T-helper 2 cell treated with Interferon-gamma antibody and Interleukin-4, amounts not matched to agents 5 μg/mL and 100 μg/mL, for 36 hours (primary cell): ENCODE measurements at regions not wholly inside any gene's neighbourhood (a gene's known extent, or its start where the extent isn't known, plus 50 kb on each side); places are given as distances from the start of the nearest gene placed in this dataset.

ENCODE experiments used
- DNase-seq: peaks from one replicate; pipeline ENCODE4 v3.0.0; 2021; ENCODE audit warnings: low spot score
- H3K27ac Mint-ChIP-seq: one replicate; pipeline ENCODE4 v1.8.0; 2021; ENCODE audit warnings: mild to moderate bottlenecking, mixed read lengths
- H3K27me3 Mint-ChIP-seq: one replicate; pipeline ENCODE4 v1.8.0; 2021; ENCODE audit warnings: low read depth, mixed read lengths
- H3K36me3 Mint-ChIP-seq: one replicate; pipeline ENCODE4 v1.8.0; 2021; ENCODE audit warnings: low read depth, mixed read lengths
- H3K4me1 Mint-ChIP-seq: one replicate; pipeline ENCODE4 v1.8.0; 2021; ENCODE audit warnings: low read depth, mixed read lengths
- H3K4me3 Mint-ChIP-seq: one replicate; pipeline ENCODE4 v1.8.0; 2022; ENCODE audit warnings: mild to moderate bottlenecking, moderate library complexity, mixed read lengths
- H3K9me3 Mint-ChIP-seq: one replicate; pipeline ENCODE4 v1.8.0; 2021; ENCODE audit warnings: mixed read lengths

GRCh38 chr5:68720884-68721610 lies 372.8 kb upstream of the SLC30A5 start:
- Mint-ChIP-seq H3K4me3 (no peak overlapping the region), H3K9me3 (peaks cover 10% of the 10 kb centered on the region), H3K36me3 (no peaks in the 10 kb centered on the region), H3K27me3 (peaks cover 4% of the 10 kb centered on the region), H3K4me1 (peaks cover 3% of the 10 kb centered on the region), H3K27ac (no peak overlapping the region)
- no peak for DNase-seq

- DNase-seq = no peak
- Mint-ChIP-seq H3K4me1 (peaks cover 7% of the 10 kb centered on the region), H3K27me3 (peaks cover 7% of the 10 kb centered on the region), H3K36me3 (no peaks in the 10 kb centered on the region), H3K9me3 (peaks cover 14% of the 10 kb centered on the region), H3K27ac (no peak overlapping the region), H3K4me3 (no peak overlapping the region)
Measured at GRCh38 chr5:68722357-68722756, 371.5 kb upstream of the SLC30A5 start.

- no peaks in the 10 kb centered on the region for H3K36me3 Mint-ChIP-seq
- H3K27me3 Mint-ChIP-seq = peaks cover 6% of the 10 kb centered on the region
- H3K9me3 Mint-ChIP-seq = peaks cover 14% of the 10 kb centered on the region
- no peak overlapping the region for H3K27ac Mint-ChIP-seq
- no peak for DNase-seq
- no peak overlapping the region for H3K4me3 Mint-ChIP-seq
- H3K4me1 Mint-ChIP-seq = peaks cover 7% of the 10 kb centered on the region
Measured at GRCh38 chr5:68725905-68726683, 367.7 kb upstream of the SLC30A5 start.

GRCh38 chr5:68727931-68728330 lies 365.9 kb upstream of the SLC30A5 start:
- Mint-ChIP-seq H3K4me1 (peaks cover 7% of the 10 kb centered on the region), H3K4me3 (no peak overlapping the region), H3K36me3 (no peaks in the 10 kb centered on the region), H3K27ac (no peak overlapping the region), H3K9me3 (peaks cover 9% of the 10 kb centered on the region), H3K27me3 (peaks cover 6% of the 10 kb centered on the region)
- no peak for DNase-seq

GRCh38 chr5:68729678-68730077 lies 364.1 kb upstream of the SLC30A5 start:
- no peak for DNase-seq
- H3K27ac Mint-ChIP-seq = no peak overlapping the region
- H3K27me3 Mint-ChIP-seq = peaks cover 5% of the 10 kb centered on the region
- H3K9me3 Mint-ChIP-seq = peaks cover 5% of the 10 kb centered on the region
- peaks cover 7% of the 10 kb centered on the region for H3K4me1 Mint-ChIP-seq
- H3K4me3 Mint-ChIP-seq = no peak overlapping the region
- H3K36me3 Mint-ChIP-seq = no peaks in the 10 kb centered on the region

- DNase-seq = no peak
- peaks cover 5% of the 10 kb centered on the region for H3K27me3 Mint-ChIP-seq
- H3K9me3 Mint-ChIP-seq = peaks cover 5% of the 10 kb centered on the region
- no peak overlapping the region for H3K27ac Mint-ChIP-seq
- peaks cover 7% of the 10 kb centered on the region for H3K4me1 Mint-ChIP-seq
- no peaks in the 10 kb centered on the region for H3K36me3 Mint-ChIP-seq
- no peak overlapping the region for H3K4me3 Mint-ChIP-seq
Measured at GRCh38 chr5:68730220-68730978, 363.4 kb upstream of the SLC30A5 start.

GRCh38 chr5:68730979-68731654 lies 362.7 kb upstream of the SLC30A5 start:
- no peaks in the 10 kb centered on the region for H3K36me3 Mint-ChIP-seq
- H3K4me1 Mint-ChIP-seq = peaks cover 3% of the 10 kb centered on the region
- H3K4me3 Mint-ChIP-seq = no peak overlapping the region
- H3K27me3 Mint-ChIP-seq = peaks cover 5% of the 10 kb centered on the region
- H3K27ac Mint-ChIP-seq = no peak overlapping the region
- peaks cover 4% of the 10 kb centered on the region for H3K9me3 Mint-ChIP-seq
- no peak for DNase-seq

GRCh38 chr5:68732251-68732650 lies 361.6 kb upstream of the SLC30A5 start:
- Mint-ChIP-seq H3K27ac (no peak overlapping the region), H3K27me3 (peaks cover 3% of the 10 kb centered on the region), H3K36me3 (no peaks in the 10 kb centered on the region), H3K4me1 (no peaks in the 10 kb centered on the region), H3K9me3 (no peaks in the 10 kb centered on the region), H3K4me3 (no peak overlapping the region)
- no peak for DNase-seq

- Mint-ChIP-seq H3K4me1 (peaks cover 4% of the 10 kb centered on the region), H3K36me3 (no peaks in the 10 kb centered on the region), H3K4me3 (no peak overlapping the region), H3K27me3 (no peaks in the 10 kb centered on the region), H3K9me3 (no peaks in the 10 kb centered on the region), H3K27ac (no peak overlapping the region)
- no peak for DNase-seq
Measured at GRCh38 chr5:68734781-68735180, 359.0 kb upstream of the SLC30A5 start.

GRCh38 chr5:68738236-68738635 lies 355.6 kb upstream of the SLC30A5 start:
- no peak overlapping the region for H3K4me3 Mint-ChIP-seq
- H3K4me1 Mint-ChIP-seq = peaks cover 9% of the 10 kb centered on the region
- no peak for DNase-seq
- peaks cover 2% of the 10 kb centered on the region for H3K27me3 Mint-ChIP-seq
- no peaks in the 10 kb centered on the region for H3K36me3 Mint-ChIP-seq
- no peak overlapping the region for H3K27ac Mint-ChIP-seq
- no peaks in the 10 kb centered on the region for H3K9me3 Mint-ChIP-seq

GRCh38 chr5:68738841-68739240 lies 355.0 kb upstream of the SLC30A5 start:
- DNase-seq = no peak
- peaks cover 2% of the 10 kb centered on the region for H3K27me3 Mint-ChIP-seq
- H3K36me3 Mint-ChIP-seq = no peaks in the 10 kb centered on the region
- peaks cover 9% of the 10 kb centered on the region for H3K4me1 Mint-ChIP-seq
- H3K9me3 Mint-ChIP-seq = no peaks in the 10 kb centered on the region
- H3K4me3 Mint-ChIP-seq = no peak overlapping the region
- H3K27ac Mint-ChIP-seq = no peak overlapping the region

- Mint-ChIP-seq H3K27ac (no peak overlapping the region), H3K4me1 (peaks cover 9% of the 10 kb centered on the region), H3K9me3 (no peaks in the 10 kb centered on the region)
Measured at GRCh38 chr5:68739752-68740151, 354.1 kb upstream of the SLC30A5 start.

GRCh38 chr5:68740226-68740910 lies 353.4 kb upstream of the SLC30A5 start:
- H3K27me3 Mint-ChIP-seq = peaks cover 2% of the 10 kb centered on the region
- no peaks in the 10 kb centered on the region for H3K9me3 Mint-ChIP-seq
- peaks cover 9% of the 10 kb centered on the region for H3K4me1 Mint-ChIP-seq
- no peaks in the 10 kb centered on the region for H3K36me3 Mint-ChIP-seq
- no peak overlapping the region for H3K4me3 Mint-ChIP-seq
- no peak overlapping the region for H3K27ac Mint-ChIP-seq
- DNase-seq = no peak

More at GRCh38 chr5:68739752-68740151, 354.1 kb upstream of the SLC30A5 start:
- Mint-ChIP-seq H3K4me3 (no peak overlapping the region), H3K36me3 (no peaks in the 10 kb centered on the region), H3K27me3 (peaks cover 2% of the 10 kb centered on the region)
- no peak for DNase-seq
